ENCODE measurements at regions not wholly inside any gene's neighbourhood (a gene's known extent, or its start where the extent isn't known, plus 50 kb on each side); places are given as distances from the start of the nearest gene placed in this dataset.

DNA sequence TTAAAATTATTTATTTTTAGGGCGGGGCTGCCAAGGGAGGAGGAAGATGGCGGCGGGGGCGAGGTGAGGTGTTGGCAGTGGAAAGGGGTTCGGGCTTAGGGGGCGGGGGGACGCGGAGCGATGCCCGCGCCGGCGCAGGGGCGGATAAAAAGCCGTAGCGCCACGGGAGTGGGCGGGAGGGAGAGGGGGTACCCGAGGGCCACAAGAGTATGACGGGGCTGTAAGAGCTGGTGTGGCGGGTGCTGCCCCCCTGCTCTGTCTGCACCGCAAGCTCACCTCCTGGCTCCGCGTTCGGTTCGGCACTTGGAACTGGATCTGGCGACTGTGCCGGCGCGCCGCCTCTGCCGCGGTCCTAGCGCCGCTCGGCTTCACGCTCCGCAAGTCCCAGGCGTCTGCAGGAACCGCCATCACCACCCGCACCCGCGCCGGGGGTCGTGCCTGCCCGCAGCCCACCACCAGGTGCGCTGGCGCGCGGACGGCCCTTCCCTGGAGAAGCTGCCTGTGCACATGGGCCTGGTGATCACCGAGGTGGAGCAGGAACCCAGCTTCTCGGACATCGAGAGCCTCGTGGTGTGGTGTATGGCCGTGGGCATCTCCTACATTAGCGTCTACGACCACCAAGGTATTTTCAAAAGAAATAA lies 265.2 kb upstream of the SGCG start:
- no peak overlapping the region for H3K27ac ChIP-seq (ENCODE audit: insufficient read depth, low read length)
- ChIA-PET CTCF (no interaction called here), POLR2A (ENCODE audit: unreplicated experiment) (no interaction called here)
- H3K9me1 ChIP-seq (ENCODE audit: insufficient read depth, low read length) = no peaks in the 10 kb centered on the region
- H2AK5ac ChIP-seq (ENCODE audit: low read depth, low read length) = no peak overlapping the region
- H4K20me1 ChIP-seq (ENCODE audit: insufficient read depth, low read length) = no peaks in the 10 kb centered on the region
- no peak overlapping the region for H3K56ac ChIP-seq (ENCODE audit: extremely low read depth, insufficient read depth, low read length)
- no peak overlapping the region for H4K5ac ChIP-seq (ENCODE audit: low read depth, low read length)
- dilution Hi-C loops (cut with HindIII; ENCODE audit: low sequenced_read_pairs, unreplicated experiment) (no loop called here), in situ Hi-C loops (cut with MboI; ENCODE audit: low sequenced_read_pairs) (no loop called here), intact Hi-C loops (cut with micrococcal nuclease) (no loop called here)
- H4K91ac ChIP-seq (ENCODE audit: insufficient read depth, low read depth, low read length) = no peak overlapping the region
- peak overlapping the region; percentile 77 for H3K4me2 ChIP-seq (ENCODE audit: low read depth, low read length)
- H3K27me3 ChIP-seq (ENCODE audit: control insufficient read depth, insufficient read depth, low read length) = no peaks in the 10 kb centered on the region; the same call in 1 of the 2 replicates
- H2AK9ac ChIP-seq (replicated peaks; ENCODE audit: low read depth, low read length, poor library complexity) = no peak overlapping the region
- no peak overlapping the region for H2BK5ac ChIP-seq (ENCODE audit: low read depth, low read length, poor library complexity, severe bottlenecking)
- no peaks in the 10 kb centered on the region for H3K4me1 ChIP-seq (ENCODE audit: control insufficient read depth, insufficient read depth, low read length)
- H3K9ac ChIP-seq (ENCODE audit: low read depth, low read length) = no peak overlapping the region
- no TSS peak for BruUV-seq (replicated peaks)
- no peak overlapping the region for H3K23ac ChIP-seq (ENCODE audit: low read depth, low read length)
- peak overlapping the region; percentile 64 for H3K4me3 ChIP-seq (ENCODE audit: insufficient read depth, low read depth, low read length)
- no peak overlapping the region for H2BK120ac ChIP-seq (ENCODE audit: low read depth, low read length)
- no peaks in the 10 kb centered on the region for H3K9me3 ChIP-seq (ENCODE audit: control insufficient read depth, insufficient read depth, low read length)
- WGBS, 2 experiments (ENCODE audit: extremely low coverage in 2 of 2, insufficient read length in 1 of 2) = 0% methylated on average over 5 of the region's 58 CpGs; no CpG with 5 or more reads in 1 of the 2 experiments
- H3K18ac ChIP-seq (ENCODE audit: low read depth, low read length) = no peak overlapping the region
- no peak for TF ChIP-seq BHLHE40 (IDR thresholded peaks at IDR 0.05; ENCODE audit: low read depth, low read length)
- TF ChIP-seq MAFK (IDR thresholded peaks at IDR 0.05; ENCODE audit: low read depth, low read length) = no peak
- no peak for TF ChIP-seq MAZ (IDR thresholded peaks at IDR 0.05; ENCODE audit: borderline replicate concordance, low read depth, low read length)
- TF ChIP-seq, protein P1, sequence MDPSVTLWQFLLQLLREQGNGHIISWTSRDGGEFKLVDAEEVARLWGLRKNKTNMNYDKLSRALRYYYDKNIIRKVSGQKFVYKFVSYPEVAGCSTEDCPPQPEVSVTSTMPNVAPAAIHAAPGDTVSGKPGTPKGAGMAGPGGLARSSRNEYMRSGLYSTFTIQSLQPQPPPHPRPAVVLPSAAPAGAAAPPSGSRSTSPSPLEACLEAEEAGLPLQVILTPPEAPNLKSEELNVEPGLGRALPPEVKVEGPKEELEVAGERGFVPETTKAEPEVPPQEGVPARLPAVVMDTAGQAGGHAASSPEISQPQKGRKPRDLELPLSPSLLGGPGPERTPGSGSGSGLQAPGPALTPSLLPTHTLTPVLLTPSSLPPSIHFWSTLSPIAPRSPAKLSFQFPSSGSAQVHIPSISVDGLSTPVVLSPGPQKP (IDR thresholded peaks at IDR 0.05; ENCODE audit: borderline replicate concordance, low read depth, low read length) = no peak
- no peak for TF ChIP-seq SMC3 (IDR thresholded peaks at IDR 0.05; ENCODE audit: low read depth, low read length)
- TF ChIP-seq NFE2L2 (IDR thresholded peaks at IDR 0.05; ENCODE audit: low read depth, low read length) = no peak
- TF ChIP-seq RAD21 (IDR thresholded peaks at IDR 0.05; ENCODE audit: low read length) = no peak
- TF ChIP-seq, protein P2, sequence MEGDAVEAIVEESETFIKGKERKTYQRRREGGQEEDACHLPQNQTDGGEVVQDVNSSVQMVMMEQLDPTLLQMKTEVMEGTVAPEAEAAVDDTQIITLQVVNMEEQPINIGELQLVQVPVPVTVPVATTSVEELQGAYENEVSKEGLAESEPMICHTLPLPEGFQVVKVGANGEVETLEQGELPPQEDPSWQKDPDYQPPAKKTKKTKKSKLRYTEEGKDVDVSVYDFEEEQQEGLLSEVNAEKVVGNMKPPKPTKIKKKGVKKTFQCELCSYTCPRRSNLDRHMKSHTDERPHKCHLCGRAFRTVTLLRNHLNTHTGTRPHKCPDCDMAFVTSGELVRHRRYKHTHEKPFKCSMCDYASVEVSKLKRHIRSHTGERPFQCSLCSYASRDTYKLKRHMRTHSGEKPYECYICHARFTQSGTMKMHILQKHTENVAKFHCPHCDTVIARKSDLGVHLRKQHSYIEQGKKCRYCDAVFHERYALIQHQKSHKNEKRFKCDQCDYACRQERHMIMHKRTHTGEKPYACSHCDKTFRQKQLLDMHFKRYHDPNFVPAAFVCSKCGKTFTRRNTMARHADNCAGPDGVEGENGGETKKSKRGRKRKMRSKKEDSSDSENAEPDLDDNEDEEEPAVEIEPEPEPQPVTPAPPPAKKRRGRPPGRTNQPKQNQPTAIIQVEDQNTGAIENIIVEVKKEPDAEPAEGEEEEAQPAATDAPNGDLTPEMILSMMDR (conservative IDR thresholded peaks at IDR 0.05; ENCODE audit: low read depth, low read length) = no peak
- no peak for TF ChIP-seq RCOR1 (IDR thresholded peaks at IDR 0.05; ENCODE audit: insufficient replicate concordance, low read length)
- no peak for TF ChIP-seq CEBPB (IDR thresholded peaks at IDR 0.05; ENCODE audit: low read depth, low read length)
- TF ChIP-seq RFX5 (IDR thresholded peaks at IDR 0.05; ENCODE audit: low read depth, low read length) = no peak
- TF ChIP-seq, protein P3, sequence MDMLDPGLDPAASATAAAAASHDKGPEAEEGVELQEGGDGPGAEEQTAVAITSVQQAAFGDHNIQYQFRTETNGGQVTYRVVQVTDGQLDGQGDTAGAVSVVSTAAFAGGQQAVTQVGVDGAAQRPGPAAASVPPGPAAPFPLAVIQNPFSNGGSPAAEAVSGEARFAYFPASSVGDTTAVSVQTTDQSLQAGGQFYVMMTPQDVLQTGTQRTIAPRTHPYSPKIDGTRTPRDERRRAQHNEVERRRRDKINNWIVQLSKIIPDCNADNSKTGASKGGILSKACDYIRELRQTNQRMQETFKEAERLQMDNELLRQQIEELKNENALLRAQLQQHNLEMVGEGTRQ (IDR thresholded peaks at IDR 0.05; ENCODE audit: low read depth, low read length) = no peak
- TF ChIP-seq CHD1 (IDR thresholded peaks at IDR 0.05; ENCODE audit: low read depth, low read length) = no peak
- TF ChIP-seq MXI1 (IDR thresholded peaks at IDR 0.05; ENCODE audit: borderline replicate concordance, low read depth, low read length) = no peak
- no peak for TF ChIP-seq POLR2A (IDR thresholded peaks at IDR 0.05; ENCODE audit: low read depth, low read length)
- no peak for TF ChIP-seq FOS (IDR thresholded peaks at IDR 0.05; ENCODE audit: low read depth, low read length)
- peak; percentile 93 for ATAC-seq (ENCODE audit: low read depth)
- H2BK15ac ChIP-seq (ENCODE audit: low read depth, low read length) = no peak overlapping the region
- H3K4ac ChIP-seq (ENCODE audit: low read depth, low read length) = no peak overlapping the region
- no peak overlapping the region for H4K8ac ChIP-seq (ENCODE audit: low read depth in 2 of 2, low read length in 2 of 2)
- H3K79me1 ChIP-seq (ENCODE audit: low read depth in 1 of 2, low read length in 2 of 2) = no peaks in the 10 kb centered on the region
- DNase-seq = peak; percentile 17
- no peak overlapping the region for H2BK20ac ChIP-seq (ENCODE audit: low read depth, low read length)
- no peak overlapping the region for H3K14ac ChIP-seq (replicated peaks; ENCODE audit: low read depth, low read length)
- H3K36me3 ChIP-seq (ENCODE audit: control insufficient read depth, insufficient read depth, low read length) = no peaks in the 10 kb centered on the region
- peak overlapping the region; percentile 91 for H2AFZ ChIP-seq (replicated peaks; ENCODE audit: low read length, poor library complexity)
